H1 (cell line): ENCODE measurements at regions not wholly inside any gene's neighbourhood (a gene's known extent, or its start where the extent isn't known, plus 50 kb on each side); places are given as distances from the start of the nearest gene placed in this dataset.
"Not testable (repeated sequence)": the region's sequence is repeated elsewhere in the genome, so short reads cannot be mapped to it uniquely, and the experiment has no call there.

Experiments used
- CTCF ChIA-PET: fragments of 300-600 bp; sonication (Branson Sonifier 250); formaldehyde crosslinking; loops from one replicate; lab custom pipeline; 2021; ENCODE audit not compliant: partially characterized antibody; lab: Charles Lee
- POLR2A ChIA-PET: fragments of 300-600 bp; sonication (Branson Sonifier 250); formaldehyde crosslinking; loops from one replicate; lab custom pipeline; 2021; ENCODE audit warnings: inconsistent platforms; ENCODE audit not compliant: partially characterized antibody; lab: Charles Lee
- DNase-seq, 2 experiments: peaks; one replicate each; pipeline versions ENCODE4 v3.0.0 to v3.0.0-alpha.2; 2010 to 2022; ENCODE audit warnings: low spot score in 2 of 2, low read depth in 1 of 2, mixed read lengths in 1 of 2
- FAIRE-seq: peaks from 2 replicates; lab custom pipeline; 2011; peaks lifted over from hg19 to GRCh38; lab: Jason Lieb, UNC
- H2AFZ ChIP-seq: 2 replicates; pipeline ENCODE4 v1.8.1; 2012; ENCODE audit warnings: low read length, inconsistent platforms
- H2AK5ac ChIP-seq: 2 replicates; pipeline ENCODE4 v1.6.1; 2013; ENCODE audit warnings: low read depth, low read length
- H2BK120ac ChIP-seq: replicated peaks from 2 replicates; pipeline ENCODE3; 2013; ENCODE audit warnings: low read depth, low read length, inconsistent platforms
- H2BK12ac ChIP-seq: 2 replicates; pipeline ENCODE4 v1.6.1; 2013; ENCODE audit warnings: low read depth, low read length
- H2BK15ac ChIP-seq: 2 replicates; pipeline ENCODE4 v1.6.1; 2013; ENCODE audit warnings: low read length
- H2BK20ac ChIP-seq: 2 replicates; pipeline ENCODE4 v1.6.1; 2013; ENCODE audit warnings: low read length
- H2BK5ac ChIP-seq: 2 replicates; pipeline ENCODE4 v1.6.1; 2013; ENCODE audit warnings: low read depth, low read length
- H3K14ac ChIP-seq: 2 replicates; pipeline ENCODE4 v1.6.1; 2013; ENCODE audit warnings: inconsistent platforms; ENCODE audit not compliant: insufficient read length
- H3K18ac ChIP-seq: 2 replicates; pipeline ENCODE4 v1.6.1; 2013; ENCODE audit warnings: low read length; ENCODE audit errors: extremely low read depth
- H3K23ac ChIP-seq: 2 replicates; pipeline ENCODE4 v1.6.1; 2013; ENCODE audit warnings: inconsistent platforms; ENCODE audit not compliant: insufficient read length
- H3K23me2 ChIP-seq: 2 replicates; pipeline ENCODE4 v1.6.1; 2013; ENCODE audit warnings: low read depth, low read length
- H3K27ac ChIP-seq: 2 replicates; pipeline ENCODE4 v1.6.1; 2011; ENCODE audit warnings: low read depth, low read length, inconsistent platforms
- H3K27me3 ChIP-seq, 4 experiments: replicated peaks in 1 of 4; 1 replicate in 1 of 4; 2 replicates in 3 of 4; pipeline versions ENCODE4 v1.6.1 to v1.8.1; 2011 to 2013; ENCODE audit warnings: low read length in 3 of 4, mild to moderate bottlenecking in 3 of 4, inconsistent platforms in 2 of 4, mixed read lengths in 2 of 4, moderate library complexity in 1 of 4; ENCODE audit not compliant: control insufficient read depth in 3 of 4, insufficient read depth in 3 of 4; ENCODE audit errors: extremely low read depth in 1 of 4
- H3K36me3 ChIP-seq, 4 experiments: 2 replicates each; pipeline versions ENCODE4 v1.6.1 to v1.8.1; 2011 to 2013; ENCODE audit warnings: mild to moderate bottlenecking in 4 of 4, low read length in 3 of 4, moderate library complexity in 2 of 4, control low read depth in 1 of 4, inconsistent platforms in 1 of 4; ENCODE audit not compliant: insufficient read depth in 4 of 4, control insufficient read depth in 2 of 4
- H3K4ac ChIP-seq: replicated peaks from 2 replicates; pipeline ENCODE3; 2013; ENCODE audit warnings: low read length, low read depth, mixed read lengths, inconsistent platforms; ENCODE audit not compliant: insufficient read length
- H3K4me1 ChIP-seq, 4 experiments: replicated peaks in 1 of 4; 1 replicate in 1 of 4; 2 replicates in 3 of 4; pipeline versions ENCODE4 v1.6.1 to v1.8.1; 2011 to 2013; ENCODE audit warnings: low read length in 3 of 4, inconsistent platforms in 2 of 4, mixed read lengths in 1 of 4; ENCODE audit not compliant: insufficient read depth in 4 of 4, control insufficient read depth in 3 of 4
- H3K4me2 ChIP-seq, 2 experiments: 2 replicates each; pipeline versions ENCODE4 v1.6.1 to v1.8.1; 2011 to 2013; ENCODE audit warnings: low read depth in 2 of 2, low read length in 2 of 2, control low read depth in 1 of 2, inconsistent platforms in 1 of 2, mild to moderate bottlenecking in 1 of 2; ENCODE audit not compliant: insufficient read depth in 1 of 2
- H3K4me3 ChIP-seq, 4 experiments: fragments of 200-600, 300-600 bp in 1 of 4; sonication (generic), shearing (Covaris generic), sonication (Bioruptor Twin) in 1 of 4; 2 replicates each; pipeline versions ENCODE4 v1.5.1 to v1.8.1; 2011 to 2016; ENCODE audit warnings: low read length in 4 of 4, low read depth in 3 of 4, control low read depth in 2 of 4, inconsistent platforms in 2 of 4, mild to moderate bottlenecking in 2 of 4, mixed read lengths in 1 of 4, moderate library complexity in 1 of 4; ENCODE audit not compliant: insufficient read depth in 2 of 4; ENCODE audit errors: extremely low read depth in 1 of 4
- H3K56ac ChIP-seq: replicated peaks from 2 replicates; pipeline ENCODE3; 2013; ENCODE audit warnings: low read depth, mild to moderate bottlenecking, mixed read lengths, low read length, inconsistent platforms; ENCODE audit not compliant: insufficient read length
- H3K79me1 ChIP-seq: 2 replicates; pipeline ENCODE4 v1.6.1; 2013; ENCODE audit warnings: low read depth, low read length, control low read depth
- H3K79me2 ChIP-seq, 2 experiments: 2 replicates each; pipeline versions ENCODE4 v1.6.1 to v1.8.1; 2012 to 2013; ENCODE audit warnings: low read length in 2 of 2, mild to moderate bottlenecking in 2 of 2, inconsistent platforms in 1 of 2; ENCODE audit not compliant: insufficient read depth in 2 of 2, control insufficient read depth in 1 of 2
- H3K9ac ChIP-seq, 4 experiments: replicated peaks in 1 of 4; 1 replicate in 1 of 4; 2 replicates in 3 of 4; pipeline versions ENCODE4 v1.6.1 to v1.8.1; 2011 to 2013; ENCODE audit warnings: low read depth in 3 of 4, low read length in 3 of 4, control low read depth in 2 of 4, mild to moderate bottlenecking in 2 of 4, moderate library complexity in 2 of 4, inconsistent platforms in 1 of 4; ENCODE audit errors: extremely low read depth in 1 of 4
- H3K9me3 ChIP-seq, 2 experiments: 2 replicates each; pipeline versions ENCODE4 v1.6.1 to v1.8.1; 2012 to 2013; ENCODE audit warnings: mild to moderate bottlenecking in 2 of 2, moderate library complexity in 2 of 2, control low read depth in 1 of 2, inconsistent platforms in 1 of 2, low read depth in 1 of 2, low read length in 1 of 2, mixed read lengths in 1 of 2; ENCODE audit not compliant: insufficient read depth in 2 of 2
- H4K20me1 ChIP-seq, 2 experiments: replicated peaks in 1 of 2; 2 replicates each; pipeline versions ENCODE3 to v1.8.1; 2011 to 2013; ENCODE audit warnings: inconsistent platforms in 2 of 2, low read length in 2 of 2, mild to moderate bottlenecking in 1 of 2; ENCODE audit not compliant: insufficient read depth in 2 of 2, control insufficient read depth in 1 of 2
- H4K5ac ChIP-seq: 2 replicates; pipeline ENCODE4 v1.6.1; 2013; ENCODE audit warnings: low read length, low read depth, mixed read lengths, inconsistent platforms; ENCODE audit not compliant: insufficient read length
- H4K8ac ChIP-seq: 2 replicates; pipeline ENCODE4 v1.8.0; 2013; ENCODE audit warnings: mild to moderate bottlenecking, moderate library complexity, low read length, inconsistent platforms; ENCODE audit not compliant: insufficient read depth; ENCODE audit errors: extremely low read depth
- H4K91ac ChIP-seq: replicated peaks from 2 replicates; pipeline ENCODE3; 2013; ENCODE audit warnings: low read length, mixed read lengths, inconsistent platforms; ENCODE audit not compliant: insufficient read length
- WGBS, 2 experiments: shearing (Covaris generic) in 1 of 2; methylation state at CpG; one replicate each; pipeline versions ENCODE4 v1.1.6 to v1.1.7; 2013 to 2015; ENCODE audit warnings: low lambda C conversion rate in 2 of 2, mixed read lengths in 2 of 2, inconsistent platforms in 1 of 2, low coverage in 1 of 2, missing lambda C conversion rate in 1 of 2; ENCODE audit not compliant: insufficient replicate concordance in 2 of 2, insufficient coverage in 1 of 2, insufficient read length in 1 of 2; ENCODE audit errors: extremely low coverage in 1 of 2, missing lambda C conversion rate in 1 of 2; 5-methylcytosine and 5-hydroxymethylcytosine counted together

- H2BK120ac ChIP-seq, H3K36me3 ChIP-seq, H3K4me3 ChIP-seq, H4K20me1 ChIP-seq, DNase-seq, H3K14ac ChIP-seq, H3K9me3 ChIP-seq, H3K27me3 ChIP-seq, H3K4ac ChIP-seq, H3K79me1 ChIP-seq, POLR2A ChIA-PET, H3K9ac ChIP-seq, H3K27ac ChIP-seq, H3K4me2 ChIP-seq, H2AK5ac ChIP-seq, H4K91ac ChIP-seq, CTCF ChIA-PET, H4K8ac ChIP-seq, H3K18ac ChIP-seq, H3K56ac ChIP-seq, H2BK5ac ChIP-seq, H2BK15ac ChIP-seq, H3K23me2 ChIP-seq, H3K4me1 ChIP-seq, FAIRE-seq, H3K23ac ChIP-seq, H4K5ac ChIP-seq, H2BK12ac ChIP-seq, H2BK20ac ChIP-seq, H2AFZ ChIP-seq, H3K79me2 ChIP-seq: not testable (repeated sequence)
- 74% methylated on average over 2 of the region's 2 CpGs; no CpG with 5 or more reads in 1 of the 2 experiments for WGBS, 2 experiments
These were observed 108.5 kb upstream of the SCAF8 start for GRCh38 chr6:154624727-154625126.
